Mesenchymal stem cell (in vitro differentiated cells and primary cell): ENCODE measurements at regions not wholly inside any gene's neighbourhood (a gene's known extent, or its start where the extent isn't known, plus 50 kb on each side); places are given as distances from the start of the nearest gene placed in this dataset.

Experiments
- DNase-seq: peaks from one replicate; pipeline ENCODE4 v3.0.0-alpha.2; 2013
- H2AFZ ChIP-seq: one replicate; pipeline ENCODE4 v1.6.1; 2013; ENCODE audit warnings: low read depth, mild to moderate bottlenecking, control low read depth, inconsistent platforms, low read length, moderate library complexity
- H2AK5ac ChIP-seq: 2 replicates; pipeline ENCODE4 v1.6.1; 2013; ENCODE audit warnings: low read length, moderate library complexity, mild to moderate bottlenecking, inconsistent platforms; ENCODE audit not compliant: severe bottlenecking
- H2BK120ac ChIP-seq: one replicate; pipeline ENCODE4 v1.6.1; 2013; ENCODE audit warnings: low read depth, mild to moderate bottlenecking, inconsistent platforms, low read length, moderate library complexity
- H2BK12ac ChIP-seq, 2 experiments: one replicate each; pipeline ENCODE4 v1.6.1; 2013; ENCODE audit warnings: inconsistent platforms in 2 of 2, low read length in 2 of 2, mild to moderate bottlenecking in 2 of 2, moderate library complexity in 2 of 2, control low read depth in 1 of 2
- H2BK15ac ChIP-seq: one replicate; pipeline ENCODE4 v1.6.1; 2013; ENCODE audit warnings: mild to moderate bottlenecking, low read depth, inconsistent platforms; ENCODE audit not compliant: poor library complexity, severe bottlenecking
- H2BK5ac ChIP-seq: 2 replicates; pipeline ENCODE4 v1.6.1; 2013; ENCODE audit warnings: low read depth, mild to moderate bottlenecking, low read length, control low read depth, inconsistent platforms; ENCODE audit not compliant: poor library complexity, severe bottlenecking
- H3K14ac ChIP-seq, 2 experiments: one replicate each; pipeline ENCODE4 v1.6.1; 2013; ENCODE audit warnings: inconsistent platforms in 2 of 2, low read length in 2 of 2, control low read depth in 1 of 2, mild to moderate bottlenecking in 1 of 2, moderate library complexity in 1 of 2
- H3K18ac ChIP-seq, 2 experiments: one replicate each; pipeline ENCODE4 v1.6.1; 2013; ENCODE audit warnings: inconsistent platforms in 2 of 2, low read length in 2 of 2, control low read depth in 1 of 2, low read depth in 1 of 2, mild to moderate bottlenecking in 1 of 2
- H3K23ac ChIP-seq, 2 experiments: one replicate each; pipeline ENCODE4 v1.6.1; 2013; ENCODE audit warnings: inconsistent platforms in 2 of 2, low read length in 2 of 2, mild to moderate bottlenecking in 2 of 2, moderate library complexity in 2 of 2, control low read depth in 1 of 2
- H3K27ac ChIP-seq: 2 replicates; pipeline ENCODE4 v1.5.1; 2013; ENCODE audit warnings: mild to moderate bottlenecking, moderate library complexity, low read length, control low read depth, inconsistent platforms; ENCODE audit not compliant: poor library complexity, severe bottlenecking
- H3K27me3 ChIP-seq, 2 experiments: 2 replicates each; pipeline versions ENCODE4 v1.6.1 to v1.7.0; 2013; ENCODE audit warnings: low read length in 2 of 2, mild to moderate bottlenecking in 2 of 2, moderate library complexity in 2 of 2, control low read depth in 1 of 2, inconsistent platforms in 1 of 2; ENCODE audit not compliant: control insufficient read depth in 1 of 2, insufficient read depth in 1 of 2
- H3K36me3 ChIP-seq, 2 experiments: 2 replicates each; pipeline versions ENCODE4 v1.6.1 to v1.7.0; 2013; ENCODE audit warnings: low read length in 2 of 2, control low read depth in 1 of 2, inconsistent platforms in 1 of 2, low read depth in 1 of 2, mild to moderate bottlenecking in 1 of 2; ENCODE audit not compliant: insufficient read depth in 2 of 2, control insufficient read depth in 1 of 2
- H3K4ac ChIP-seq, 2 experiments: one replicate each; pipeline ENCODE4 v1.6.1; 2013; ENCODE audit warnings: inconsistent platforms in 2 of 2, low read length in 2 of 2, mild to moderate bottlenecking in 2 of 2, moderate library complexity in 2 of 2, control low read depth in 1 of 2, low read depth in 1 of 2
- H3K4me1 ChIP-seq: 2 replicates; pipeline ENCODE4 v1.6.1; 2013; ENCODE audit warnings: low read depth, low read length, control low read depth; ENCODE audit not compliant: control insufficient read depth, insufficient read depth
- H3K4me2 ChIP-seq: 2 replicates; pipeline ENCODE4 v1.6.1; 2013; ENCODE audit warnings: low read length, mild to moderate bottlenecking, inconsistent platforms; ENCODE audit not compliant: poor library complexity, severe bottlenecking
- H3K4me3 ChIP-seq, 2 experiments: 2 replicates each; pipeline versions ENCODE4 v1.5.1 to v1.7.0; 2013; ENCODE audit warnings: low read length in 2 of 2, mild to moderate bottlenecking in 2 of 2, control low read depth in 1 of 2, low read depth in 1 of 2; ENCODE audit not compliant: insufficient read depth in 1 of 2
- H3K79me1 ChIP-seq: replicated peaks from 2 replicates; pipeline ENCODE4 v1.6.1; 2013; ENCODE audit warnings: mild to moderate bottlenecking, control low read depth, low read length, inconsistent platforms; ENCODE audit not compliant: poor library complexity, severe bottlenecking
- H3K9ac ChIP-seq: 2 replicates; pipeline ENCODE4 v1.7.0; 2013; ENCODE audit warnings: mild to moderate bottlenecking, low read length, moderate library complexity
- H3K9me3 ChIP-seq: 2 replicates; pipeline ENCODE4 v1.7.0; 2013; ENCODE audit warnings: mild to moderate bottlenecking, low read length; ENCODE audit not compliant: control insufficient read depth
- H4K8ac ChIP-seq: one replicate; pipeline ENCODE4 v1.6.1; 2013; ENCODE audit warnings: inconsistent platforms, mild to moderate bottlenecking, low read length, moderate library complexity
- H4K91ac ChIP-seq: one replicate; pipeline ENCODE4 v1.6.1; 2013; ENCODE audit warnings: mild to moderate bottlenecking, low read length, inconsistent platforms
- WGBS: methylation state at CpG from one replicate; pipeline ENCODE4 v1.1.7; 2013; ENCODE audit warnings: mixed read lengths; 5-methylcytosine and 5-hydroxymethylcytosine counted together

DNA sequence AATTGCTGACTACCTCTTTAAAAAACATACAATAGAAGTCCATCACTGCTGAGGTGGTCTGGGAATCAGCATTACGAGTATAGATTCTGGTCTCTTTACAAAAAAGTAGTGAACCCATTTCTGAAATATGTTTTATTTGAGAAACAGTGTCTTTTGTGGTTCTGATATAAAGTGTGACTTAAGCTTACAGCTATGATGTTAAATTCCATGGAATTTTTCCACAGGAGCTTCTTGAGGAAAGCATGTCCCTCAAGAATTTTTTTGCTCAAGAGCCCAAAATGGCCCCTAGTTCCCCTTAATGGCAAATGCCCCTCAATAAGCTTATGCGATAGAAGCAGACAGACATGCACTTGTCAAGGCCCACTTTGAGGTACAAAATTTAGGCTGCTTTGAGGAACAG lies 265.7 kb downstream of the FAM170A start:
- H2AFZ ChIP-seq, result no peak overlapping the region
- no peak overlapping the region for H2BK12ac ChIP-seq
- no peak overlapping the region for H2AK5ac ChIP-seq
- H4K91ac ChIP-seq, result no peak overlapping the region
- 92% methylated on average over 2 of the region's 2 CpGs for WGBS
- H3K27me3 ChIP-seq, result no peaks in the 10 kb centered on the region
- H4K8ac ChIP-seq, result no peak overlapping the region
- H3K36me3 ChIP-seq, result no peaks in the 10 kb centered on the region
- no peak overlapping the region for H3K14ac ChIP-seq
- H2BK5ac ChIP-seq, result no peak overlapping the region
- H3K23ac ChIP-seq, result no peak overlapping the region
- H3K18ac ChIP-seq, result no peak overlapping the region
- no peak overlapping the region for H3K4me2 ChIP-seq
- DNase-seq, result no peak
- no peak overlapping the region for H2BK15ac ChIP-seq
- no peaks in the 10 kb centered on the region for H3K4me1 ChIP-seq
- H3K79me1 ChIP-seq, result no peaks in the 10 kb centered on the region
- H3K27ac ChIP-seq, result no peak overlapping the region
- no peak overlapping the region for H3K4ac ChIP-seq
- no peaks in the 10 kb centered on the region for H3K9me3 ChIP-seq
- H3K9ac ChIP-seq, result no peak overlapping the region
- H2BK120ac ChIP-seq, result no peak overlapping the region
- no peak overlapping the region for H3K4me3 ChIP-seq

DNA sequence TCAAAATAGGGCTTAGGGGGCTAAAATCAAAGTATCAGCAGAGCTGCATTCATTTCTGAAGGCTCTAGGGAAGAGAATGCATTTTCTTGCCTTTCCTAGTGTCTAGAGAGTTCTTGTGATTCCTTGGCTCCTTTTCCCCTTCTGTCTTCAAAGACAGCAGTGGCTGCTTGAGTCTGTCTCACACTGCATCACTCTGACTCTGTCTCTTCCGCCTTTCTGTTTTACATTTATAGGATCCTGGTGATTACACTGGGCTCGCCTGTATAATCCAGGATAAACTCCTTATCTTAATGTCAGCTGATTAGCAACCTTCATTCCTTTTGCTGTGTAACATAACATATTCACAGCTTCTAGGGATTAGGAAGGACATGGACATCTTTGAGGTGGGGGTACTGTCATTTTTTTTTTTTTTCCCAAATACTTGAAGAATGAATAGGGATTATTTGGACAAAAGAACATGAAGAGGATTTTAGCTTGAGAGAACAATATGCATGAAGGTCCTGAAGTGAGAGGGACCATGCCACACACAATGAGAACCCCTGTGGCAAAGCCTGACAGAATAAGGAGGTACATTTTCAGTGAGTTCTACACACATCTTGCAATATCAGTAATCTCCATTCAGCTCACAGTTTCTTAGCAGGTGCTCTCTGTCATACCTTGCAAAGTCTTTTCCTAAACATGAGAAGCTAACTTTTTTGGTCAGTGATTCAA lies 267.6 kb downstream of the FAM170A start:
- no peaks in the 10 kb centered on the region for H3K79me1 ChIP-seq
- H3K27ac ChIP-seq, result no peak overlapping the region
- no peak overlapping the region for H2BK5ac ChIP-seq
- WGBS, result 84% methylated on average over 1 of the region's 2 CpGs
- no peak overlapping the region for H3K23ac ChIP-seq
- no peak overlapping the region for H2AK5ac ChIP-seq
- no peaks in the 10 kb centered on the region for H3K27me3 ChIP-seq
- H3K14ac ChIP-seq, result no peak overlapping the region
- H2BK120ac ChIP-seq, result no peak overlapping the region
- DNase-seq, result no peak
- no peaks in the 10 kb centered on the region for H3K4me1 ChIP-seq
- no peak overlapping the region for H2BK15ac ChIP-seq
- H3K4me3 ChIP-seq, result no peak overlapping the region
- H2AFZ ChIP-seq, result no peak overlapping the region
- no peak overlapping the region for H4K91ac ChIP-seq
- no peaks in the 10 kb centered on the region for H3K9me3 ChIP-seq
- H3K4me2 ChIP-seq, result no peak overlapping the region
- no peak overlapping the region for H3K9ac ChIP-seq
- no peak overlapping the region for H3K4ac ChIP-seq
- no peak overlapping the region for H3K18ac ChIP-seq
- no peaks in the 10 kb centered on the region for H3K36me3 ChIP-seq
- no peak overlapping the region for H4K8ac ChIP-seq
- no peak overlapping the region for H2BK12ac ChIP-seq

DNA sequence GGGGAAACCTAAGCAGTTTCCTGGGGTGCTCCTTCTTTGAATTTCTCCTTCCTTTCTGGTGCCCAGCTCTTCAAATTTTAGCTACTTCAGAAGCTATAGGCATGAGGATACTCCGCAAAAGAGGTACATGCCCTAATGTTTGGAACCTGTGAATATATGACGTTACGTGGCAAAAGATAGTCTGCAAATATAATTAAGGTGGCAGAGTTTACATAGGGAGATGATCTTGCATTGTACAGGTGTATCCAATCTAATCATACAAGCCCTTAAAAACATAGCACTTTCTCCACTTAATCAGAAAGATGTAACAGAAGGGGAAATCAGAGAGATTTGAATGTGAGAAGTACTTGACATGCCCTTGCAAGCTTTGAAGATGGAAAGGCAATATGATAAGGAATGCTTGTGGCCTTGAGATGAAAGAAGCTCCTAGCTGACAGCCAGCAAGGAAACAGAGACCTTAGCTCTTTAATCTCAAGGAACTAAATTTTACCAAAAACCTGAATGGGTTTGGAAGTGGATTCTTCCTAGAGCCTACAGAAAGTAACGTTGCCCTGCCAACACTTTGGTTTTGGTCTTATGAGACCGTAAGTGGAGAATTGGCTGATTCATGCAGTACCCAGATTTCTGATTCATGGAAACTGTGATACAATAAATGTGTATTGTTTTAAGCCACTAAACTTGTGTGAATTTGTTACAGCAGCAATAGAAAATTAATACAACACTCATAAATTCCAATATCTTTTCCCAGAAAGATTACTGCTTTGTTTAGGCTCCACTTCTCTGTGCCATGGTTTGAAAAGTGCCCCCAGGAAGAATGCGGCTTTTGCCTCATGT lies 268.4 kb downstream of the FAM170A start:
- H3K4me2 ChIP-seq, result no peak overlapping the region
- no peaks in the 10 kb centered on the region for H3K9me3 ChIP-seq
- no peak overlapping the region for H3K4ac ChIP-seq
- 83% methylated on average over 3 of the region's 6 CpGs for WGBS
- no peak overlapping the region for H2BK120ac ChIP-seq
- H3K79me1 ChIP-seq, result no peaks in the 10 kb centered on the region
- H2BK5ac ChIP-seq, result no peak overlapping the region
- no peak for DNase-seq
- H4K91ac ChIP-seq, result no peak overlapping the region
- no peak overlapping the region for H2BK12ac ChIP-seq
- H2AK5ac ChIP-seq, result no peak overlapping the region
- no peak overlapping the region for H3K18ac ChIP-seq
- H2AFZ ChIP-seq, result no peak overlapping the region
- no peak overlapping the region for H2BK15ac ChIP-seq
- H3K36me3 ChIP-seq, result no peaks in the 10 kb centered on the region
- no peaks in the 10 kb centered on the region for H3K4me1 ChIP-seq
- no peak overlapping the region for H3K23ac ChIP-seq
- H4K8ac ChIP-seq, result no peak overlapping the region
- H3K27me3 ChIP-seq, result no peaks in the 10 kb centered on the region
- no peak overlapping the region for H3K9ac ChIP-seq
- H3K27ac ChIP-seq, result no peak overlapping the region
- H3K4me3 ChIP-seq, result no peak overlapping the region
- no peak overlapping the region for H3K14ac ChIP-seq

DNA sequence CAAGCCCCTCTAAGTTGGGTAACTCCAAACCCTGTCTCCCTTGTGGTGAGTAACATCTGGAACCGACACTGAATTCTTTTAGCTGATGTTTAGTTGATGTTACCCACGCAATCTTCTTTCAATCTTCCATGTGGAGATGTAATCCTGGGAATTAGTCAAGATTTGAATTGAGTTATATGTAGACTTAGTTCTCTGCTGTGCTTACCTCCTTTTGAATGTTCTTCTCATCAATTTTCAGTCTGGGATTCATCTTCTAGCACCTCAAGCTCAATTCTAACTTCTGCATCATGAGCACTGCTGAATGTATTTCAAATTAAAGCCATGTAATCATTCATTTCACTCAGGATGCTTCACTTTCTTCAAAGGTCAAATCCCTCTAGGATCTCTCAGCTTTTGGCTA lies 270.6 kb downstream of the FAM170A start:
- no peaks in the 10 kb centered on the region for H3K79me1 ChIP-seq
- no peak overlapping the region for H3K23ac ChIP-seq
- 57% methylated on average over 1 of the region's 2 CpGs for WGBS
- H3K9me3 ChIP-seq, result no peaks in the 10 kb centered on the region
- no peaks in the 10 kb centered on the region for H3K4me1 ChIP-seq
- H2AFZ ChIP-seq, result no peak overlapping the region
- no peak overlapping the region for H4K91ac ChIP-seq
- H3K36me3 ChIP-seq, result no peaks in the 10 kb centered on the region
- no peak overlapping the region for H3K9ac ChIP-seq
- H2BK120ac ChIP-seq, result no peak overlapping the region
- no peak for DNase-seq
- H3K14ac ChIP-seq, result no peak overlapping the region
- no peak overlapping the region for H2BK12ac ChIP-seq
- H2BK5ac ChIP-seq, result no peak overlapping the region
- no peak overlapping the region for H4K8ac ChIP-seq
- H3K4ac ChIP-seq, result no peak overlapping the region
- H3K27me3 ChIP-seq, result no peaks in the 10 kb centered on the region
- no peak overlapping the region for H3K4me2 ChIP-seq
- no peak overlapping the region for H2AK5ac ChIP-seq
- H2BK15ac ChIP-seq, result no peak overlapping the region
- no peak overlapping the region for H3K4me3 ChIP-seq
- H3K27ac ChIP-seq, result no peak overlapping the region
- H3K18ac ChIP-seq, result no peak overlapping the region
